ENCODE measurements at regions not wholly inside any gene's neighbourhood (a gene's known extent, or its start where the extent isn't known, plus 50 kb on each side); places are given as distances from the start of the nearest gene placed in this dataset.

DNA sequence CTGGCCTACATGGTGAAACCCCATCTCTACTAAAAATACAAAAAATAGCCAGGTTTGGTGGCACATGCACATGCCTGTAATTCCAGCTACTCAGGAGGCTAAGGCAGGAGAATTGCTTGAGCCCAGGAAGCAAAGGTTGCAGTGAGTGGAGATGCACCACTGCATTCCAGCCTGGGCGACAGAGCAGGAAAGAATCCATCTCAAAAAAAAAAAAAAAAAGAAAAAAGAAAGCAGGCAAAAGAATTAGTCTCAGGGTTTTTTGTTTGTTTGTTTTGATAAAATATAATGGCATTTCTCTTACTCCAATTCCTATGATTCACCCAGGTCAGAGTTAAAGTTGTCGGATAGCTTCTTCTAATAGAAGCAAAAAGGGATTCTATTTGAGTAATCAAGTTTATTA is 67.0 kb upstream of the ATG10 start:
- no peak overlapping the region for H3K27ac ChIP-seq
- TF ChIP-seq CTCF (conservative IDR thresholded peaks at IDR 0.05) (no peak), ZFX (IDR thresholded peaks at IDR 0.05) (no peak)

- H3K27ac ChIP-seq = no peak overlapping the region
- TF ChIP-seq CTCF (conservative IDR thresholded peaks at IDR 0.05) = no peak
- no peak for TF ChIP-seq ZFX (IDR thresholded peaks at IDR 0.05)
These were observed 67.7 kb upstream of the ATG10 start for GRCh38 chr5:81904166-81904565.

DNA sequence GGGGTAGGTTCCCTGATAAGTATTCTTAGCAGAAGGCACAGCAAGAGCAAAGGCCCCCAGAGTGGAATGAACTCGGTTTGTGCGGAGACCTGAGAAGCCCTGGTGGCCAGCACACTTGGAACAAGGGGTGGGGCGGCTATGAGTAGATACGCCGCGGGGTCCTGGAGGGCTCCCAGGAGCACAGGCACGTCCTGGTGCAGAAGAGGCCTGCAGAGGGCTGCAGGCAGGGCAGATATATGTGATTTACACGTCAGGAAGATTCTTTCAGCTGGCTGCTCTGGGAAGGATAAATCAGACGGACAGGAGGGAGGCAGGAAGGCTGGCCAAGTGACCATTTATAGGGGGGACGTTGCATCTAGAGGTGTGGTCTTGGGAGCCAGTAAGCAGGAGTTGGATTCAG is 70.2 kb upstream of the ATG10 start:
- no peak overlapping the region for H3K27ac ChIP-seq
- TF ChIP-seq ZFX (IDR thresholded peaks at IDR 0.05) = no peak

DNA sequence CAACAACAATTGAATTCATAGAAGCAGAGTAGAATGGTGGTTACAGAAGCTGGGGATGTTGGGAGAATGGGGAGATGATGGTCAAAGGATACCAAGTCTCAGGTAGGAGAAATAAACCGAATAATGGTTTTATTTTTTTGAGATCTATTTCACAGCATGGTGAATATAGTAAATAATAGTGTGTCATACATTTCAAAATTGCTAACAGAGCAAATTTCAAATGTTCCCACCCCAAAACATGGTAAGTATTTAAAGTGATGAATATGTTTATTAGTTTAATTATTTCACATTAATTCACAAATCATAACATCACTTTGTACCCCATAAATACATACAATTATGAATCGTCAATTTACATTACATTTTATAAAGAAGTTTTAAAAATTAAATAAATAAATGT is 72.7 kb upstream of the ATG10 start:
- H3K27ac ChIP-seq = no peak overlapping the region
- TF ChIP-seq ZFX (IDR thresholded peaks at IDR 0.05) = no peak
- no peak for TF ChIP-seq CTCF (conservative IDR thresholded peaks at IDR 0.05)

- TF ChIP-seq CTCF (conservative IDR thresholded peaks at IDR 0.05) (no peak), ZFX (IDR thresholded peaks at IDR 0.05) (no peak)
- H3K27ac ChIP-seq = no peak overlapping the region
These were observed 73.4 kb upstream of the ATG10 start for GRCh38 chr5:81898403-81898802.

GRCh38 chr5:81896764-81897163 is 75.1 kb upstream of the ATG10 start:
- no peak overlapping the region for H3K27ac ChIP-seq
- TF ChIP-seq CTCF (conservative IDR thresholded peaks at IDR 0.05) (no peak), ZFX (IDR thresholded peaks at IDR 0.05) (no peak)

GRCh38 chr5:81895307-81895706 is 76.5 kb upstream of the ATG10 start:
- H3K27ac ChIP-seq = no peak overlapping the region
- TF ChIP-seq CTCF (conservative IDR thresholded peaks at IDR 0.05) (no peak), ZFX (IDR thresholded peaks at IDR 0.05) (no peak)

GRCh38 chr5:81893961-81894360 is 77.9 kb upstream of the ATG10 start:
- no peak overlapping the region for H3K27ac ChIP-seq
- TF ChIP-seq ZFX (IDR thresholded peaks at IDR 0.05) (no peak), CTCF (conservative IDR thresholded peaks at IDR 0.05) (no peak)

Data from C4-2B (cell line).